Stomach (tissue), 4 donors: ENCODE measurements at regions not wholly inside any gene's neighbourhood (a gene's known extent, or its start where the extent isn't known, plus 50 kb on each side); places are given as distances from the start of the nearest gene placed in this dataset.

ENCODE experiments used
- EP300 ChIP-seq: sonication (generic); formaldehyde crosslinking; IDR thresholded peaks from one replicate; pipeline ENCODE4 v1.6.1; 2017; ENCODE audit warnings: antibody characterized with exemption
- TF ChIP-seq, protein P1 (sequence below), 7 experiments: fragments of 450-650 bp in 4 of 7; fragments of 200-600 bp in 3 of 7; sonication (generic) in 3 of 7; IDR thresholded peaks; one replicate each; pipeline ENCODE4 v1.5.1; 2016 to 2019; ENCODE audit warnings: antibody characterized with exemption in 7 of 7, control low read depth in 2 of 7, mild to moderate bottlenecking in 1 of 7

DNA sequence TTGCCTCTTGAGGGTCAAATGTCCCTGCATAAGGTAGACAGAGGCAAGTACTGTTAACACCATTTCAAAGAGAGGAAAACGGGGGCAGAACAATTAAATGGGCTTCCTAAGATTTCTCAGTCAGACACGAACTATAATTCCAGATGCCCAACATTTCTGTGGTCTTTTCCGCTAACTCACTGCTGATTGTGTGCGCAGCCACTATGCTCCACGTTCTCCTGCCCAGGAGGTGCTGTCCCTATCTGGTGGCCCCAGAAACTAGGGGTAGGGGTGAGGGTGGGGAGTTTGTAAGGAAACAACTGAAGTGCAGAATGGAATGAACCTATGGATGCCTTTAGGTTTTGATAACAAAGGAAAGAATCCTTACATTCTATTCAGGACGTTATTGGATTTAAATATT is 86.1 kb upstream of the BACH2 start:
- TF ChIP-seq EP300: no peak
- TF ChIP-seq, protein P1, sequence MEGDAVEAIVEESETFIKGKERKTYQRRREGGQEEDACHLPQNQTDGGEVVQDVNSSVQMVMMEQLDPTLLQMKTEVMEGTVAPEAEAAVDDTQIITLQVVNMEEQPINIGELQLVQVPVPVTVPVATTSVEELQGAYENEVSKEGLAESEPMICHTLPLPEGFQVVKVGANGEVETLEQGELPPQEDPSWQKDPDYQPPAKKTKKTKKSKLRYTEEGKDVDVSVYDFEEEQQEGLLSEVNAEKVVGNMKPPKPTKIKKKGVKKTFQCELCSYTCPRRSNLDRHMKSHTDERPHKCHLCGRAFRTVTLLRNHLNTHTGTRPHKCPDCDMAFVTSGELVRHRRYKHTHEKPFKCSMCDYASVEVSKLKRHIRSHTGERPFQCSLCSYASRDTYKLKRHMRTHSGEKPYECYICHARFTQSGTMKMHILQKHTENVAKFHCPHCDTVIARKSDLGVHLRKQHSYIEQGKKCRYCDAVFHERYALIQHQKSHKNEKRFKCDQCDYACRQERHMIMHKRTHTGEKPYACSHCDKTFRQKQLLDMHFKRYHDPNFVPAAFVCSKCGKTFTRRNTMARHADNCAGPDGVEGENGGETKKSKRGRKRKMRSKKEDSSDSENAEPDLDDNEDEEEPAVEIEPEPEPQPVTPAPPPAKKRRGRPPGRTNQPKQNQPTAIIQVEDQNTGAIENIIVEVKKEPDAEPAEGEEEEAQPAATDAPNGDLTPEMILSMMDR (IDR thresholded peaks at IDR 0.05): no peak
